Limb (tissue), 2 donors: ENCODE measurements at regions not wholly inside any gene's neighbourhood (a gene's known extent, or its start where the extent isn't known, plus 50 kb on each side); places are given as distances from the start of the nearest gene placed in this dataset.

ENCODE experiments used
- DNase-seq, 2 donors: peaks; one replicate each; pipeline ENCODE4 v3.0.0-alpha.2; 2016; ENCODE audit errors: extremely low spot score in 2 of 2

DNA sequence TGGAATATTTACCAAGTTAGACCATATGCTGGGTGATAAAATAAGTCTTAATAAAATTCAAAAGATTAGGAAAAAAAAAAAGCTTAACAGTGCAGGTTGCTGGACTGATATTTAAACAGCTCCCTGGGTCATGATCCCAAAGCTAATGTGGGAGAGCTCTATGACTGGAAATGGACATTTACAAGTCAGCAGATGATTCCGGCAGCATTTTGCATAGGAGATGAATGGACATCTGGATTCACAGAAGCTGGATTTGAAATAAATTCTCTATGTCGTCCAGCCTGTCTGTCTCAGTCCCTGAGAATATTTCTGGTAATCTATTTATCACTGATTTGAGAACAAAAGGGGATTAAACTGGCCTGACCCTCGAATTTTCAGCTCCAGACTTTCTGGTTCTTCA lies 52.3 kb upstream of the KLHL25 start:
- no peak for DNase-seq

DNA sequence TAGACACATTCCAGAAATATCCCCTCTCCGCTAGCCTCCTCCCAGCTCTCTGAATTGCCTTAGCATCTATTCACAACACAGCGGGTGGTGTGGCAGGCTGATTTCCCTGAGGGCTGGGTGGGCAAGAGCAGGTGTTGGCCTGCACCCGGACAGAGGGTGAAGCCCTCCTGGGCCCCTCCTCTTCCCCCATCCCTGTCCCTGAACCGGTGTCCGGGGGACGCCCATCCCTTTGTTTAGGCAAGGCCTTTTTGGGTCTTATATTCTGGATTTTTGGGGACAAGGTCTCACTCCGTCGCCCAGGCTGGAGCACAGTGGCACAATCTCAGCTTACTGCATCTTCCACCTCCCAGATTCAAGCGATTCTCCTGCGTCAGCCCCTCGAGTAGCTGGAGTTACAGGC lies 55.2 kb upstream of the KLHL25 start:
- DNase-seq: no peak

DNA sequence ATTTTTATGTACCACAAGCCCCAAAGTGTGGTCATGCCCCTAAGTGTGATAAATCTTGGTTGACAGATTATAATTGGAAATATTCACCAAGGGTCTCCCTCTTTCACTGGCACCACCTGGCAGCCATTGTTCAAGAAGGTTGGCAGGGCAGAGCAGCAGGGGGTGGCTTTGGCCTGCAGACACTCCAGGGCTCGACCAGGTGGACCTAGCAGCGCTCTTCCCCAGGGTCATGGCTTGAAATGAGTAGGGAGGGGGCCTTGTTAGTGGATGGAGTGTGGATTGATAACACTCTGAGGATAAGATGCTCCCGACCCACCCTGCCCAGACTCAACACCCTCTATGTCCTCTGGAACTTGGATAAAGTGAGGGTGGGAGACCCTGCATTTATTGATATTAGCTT lies 58.2 kb upstream of the KLHL25 start:
- no peak for DNase-seq

DNA sequence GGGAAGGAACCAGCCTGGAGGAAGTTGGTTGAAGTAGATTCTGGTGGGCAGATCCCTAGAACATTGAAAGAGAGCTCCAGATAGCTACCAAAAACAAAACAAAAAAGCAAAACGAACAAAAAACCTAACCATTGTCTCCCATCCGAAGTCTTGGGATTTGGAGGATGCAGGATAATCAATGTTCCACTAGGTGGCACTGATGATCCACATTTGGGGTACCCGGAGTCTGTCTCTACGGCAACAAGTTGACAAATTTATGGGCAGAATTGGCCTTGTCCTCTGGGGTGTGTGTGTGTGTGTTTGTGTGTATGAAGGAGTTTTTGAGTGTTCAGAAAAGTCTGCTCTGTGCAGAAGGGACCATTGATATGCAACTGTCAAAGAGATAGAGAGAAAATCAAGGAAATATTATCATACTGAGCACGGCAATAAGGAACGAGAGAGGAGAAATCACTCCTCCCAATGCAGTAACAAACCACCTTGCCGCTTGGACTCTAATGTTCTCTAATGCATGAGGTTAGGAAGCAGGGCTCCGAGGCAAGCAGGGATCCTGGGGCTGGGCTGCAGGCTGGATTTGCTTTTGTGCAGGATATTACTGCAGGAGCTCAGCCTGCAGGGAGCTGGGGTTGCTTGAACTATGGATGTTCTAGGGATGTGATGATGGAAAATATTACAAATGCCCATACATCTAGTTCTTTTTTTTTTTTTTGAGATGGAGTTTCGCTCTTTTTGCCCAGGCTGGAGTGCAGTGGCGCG lies 59.8 kb upstream of the KLHL25 start:
- DNase-seq: peak; percentile 67 to 74

DNA sequence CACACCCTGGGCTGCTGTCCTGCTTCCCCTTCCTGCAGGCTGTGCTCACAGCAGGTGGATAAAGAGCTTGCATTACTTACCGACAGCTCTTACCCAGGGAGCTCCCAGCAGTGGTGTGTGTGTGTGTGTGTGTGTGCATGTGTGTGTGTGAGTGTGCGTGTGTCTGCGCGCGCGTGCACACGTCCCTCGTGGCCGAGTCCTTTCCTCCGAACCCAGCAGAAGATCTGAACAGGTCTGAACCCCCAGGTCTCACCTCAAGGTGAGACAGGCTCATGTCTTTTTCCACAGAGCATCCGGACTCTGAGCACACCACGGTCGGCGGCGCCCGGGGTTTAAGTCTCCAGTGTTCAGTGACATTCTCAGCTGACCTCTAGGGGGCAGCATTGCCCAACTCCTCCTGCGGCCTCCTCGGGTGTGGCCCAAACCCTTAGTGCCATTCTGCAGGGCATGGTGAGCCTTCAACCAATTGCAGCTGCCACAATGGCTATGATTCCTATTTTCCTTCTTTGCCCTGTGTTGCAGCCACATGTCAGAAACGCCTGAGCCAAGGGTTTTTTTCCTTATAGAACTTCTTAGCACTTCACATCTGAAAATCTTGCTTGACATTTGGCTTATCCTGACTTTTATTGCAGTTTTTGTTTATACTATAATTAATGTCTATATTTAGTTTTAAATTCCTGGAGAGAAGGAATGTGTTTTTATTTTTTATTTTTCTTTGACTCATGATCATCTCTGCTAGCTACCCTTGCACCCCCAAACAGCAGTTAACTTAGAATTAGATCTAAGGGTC lies 64.1 kb upstream of the KLHL25 start:
- peak; percentile 62 to 83 for DNase-seq

DNA sequence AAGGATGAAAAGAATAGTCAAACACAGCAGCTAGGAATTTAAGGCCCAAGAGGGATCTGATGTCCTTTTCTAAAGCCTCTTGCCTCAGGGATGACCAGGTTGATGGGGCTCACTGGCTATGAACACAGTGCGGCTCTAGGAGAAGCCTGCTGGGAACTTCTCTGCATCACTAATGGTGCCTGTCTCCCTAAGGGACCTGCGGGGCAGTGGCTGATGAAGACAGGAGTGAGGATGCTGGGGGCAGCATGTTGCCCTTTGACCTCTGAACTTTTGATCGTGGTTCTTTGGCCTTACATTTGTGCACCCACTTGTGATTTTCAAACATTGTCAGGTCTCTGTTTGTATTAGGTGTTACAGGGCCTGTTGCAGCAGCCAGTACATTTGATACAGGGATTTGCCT lies 64.9 kb upstream of the KLHL25 start:
- no peak for DNase-seq

DNA sequence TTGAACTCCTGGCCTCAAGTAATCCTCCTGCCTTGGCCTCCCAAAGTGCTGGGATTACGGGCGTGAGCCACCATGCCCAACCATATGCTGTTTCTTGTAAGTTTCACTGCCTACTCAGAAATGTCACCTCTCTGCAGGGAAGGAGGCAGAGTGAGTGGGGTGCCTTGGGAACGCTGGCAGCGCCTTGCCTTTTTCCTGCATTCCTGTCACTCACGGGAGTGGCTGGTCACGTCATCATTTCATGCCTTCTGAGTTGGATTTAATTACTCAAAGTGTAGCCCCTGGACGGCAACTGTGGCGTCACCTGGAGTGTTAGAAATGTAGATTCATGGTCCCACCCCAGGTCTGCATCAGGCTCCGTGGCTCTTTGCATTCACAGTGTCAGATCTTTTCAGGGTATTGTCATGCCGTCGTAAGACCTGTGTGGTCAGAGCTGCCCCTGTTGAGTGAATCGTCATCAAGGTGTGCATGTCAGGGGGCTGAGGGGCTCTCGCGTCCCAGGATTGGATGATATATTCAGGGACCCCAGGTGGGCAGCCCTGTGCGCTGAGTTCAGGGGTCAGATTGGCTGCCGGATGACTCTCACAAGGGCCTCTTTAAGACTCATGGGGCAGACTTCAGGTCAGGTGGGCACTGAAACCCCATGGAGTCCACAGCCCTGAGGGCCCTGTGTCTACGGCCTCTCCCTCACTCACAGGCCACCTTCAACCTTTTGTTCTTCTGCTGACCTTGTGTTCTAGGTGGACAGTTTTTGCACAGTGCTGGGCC lies 65.9 kb upstream of the KLHL25 start:
- no peak for DNase-seq

DNA sequence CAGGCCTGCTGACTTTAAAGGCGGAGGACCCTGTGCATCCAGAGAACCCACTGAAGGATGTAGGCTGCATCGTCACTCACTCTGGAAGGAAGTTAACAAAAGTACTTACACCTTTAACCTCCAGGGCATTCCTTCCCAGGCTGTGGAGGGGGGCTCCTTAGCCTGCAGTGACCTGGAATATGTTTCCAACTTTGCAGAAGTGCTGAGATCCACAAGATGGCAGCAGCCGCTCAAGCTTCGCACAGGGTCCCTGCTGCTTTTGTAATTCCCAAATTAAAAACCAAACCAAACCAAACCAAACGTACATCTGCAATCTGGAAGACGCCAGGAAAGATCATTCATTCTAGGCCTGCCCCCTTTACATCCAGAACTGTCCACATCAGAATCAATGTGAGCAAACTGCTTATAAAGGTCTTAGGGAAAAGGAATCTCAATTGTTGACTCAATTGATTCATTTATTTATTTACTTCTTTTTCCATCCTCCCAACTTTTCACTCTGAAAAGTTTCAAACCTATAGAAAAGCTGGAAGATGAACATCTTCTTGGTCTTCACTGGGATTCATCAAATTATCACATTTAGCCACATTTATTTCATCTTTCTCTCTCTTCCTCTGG lies 70.5 kb upstream of the KLHL25 start:
- peak; percentile 73 to 83 for DNase-seq

DNA sequence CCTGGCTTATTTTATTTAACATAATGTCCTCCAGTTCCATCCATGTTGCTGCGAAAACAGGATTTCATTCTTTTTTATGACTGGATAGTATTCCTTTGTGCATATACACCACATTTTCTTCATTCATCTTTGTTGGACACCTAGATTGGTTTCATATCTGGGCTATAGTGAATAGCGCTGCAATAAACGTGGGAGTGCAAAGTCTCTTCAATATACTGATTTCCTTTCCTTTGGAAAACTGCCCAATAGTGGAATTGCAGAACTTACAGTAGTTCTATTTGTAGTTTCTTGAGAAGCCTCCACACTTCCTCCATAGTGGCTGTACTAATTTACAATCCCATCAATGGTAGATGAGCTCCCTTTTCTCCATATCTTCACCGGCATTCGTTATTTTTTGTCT lies 72.5 kb upstream of the KLHL25 start:
- no peak for DNase-seq

DNA sequence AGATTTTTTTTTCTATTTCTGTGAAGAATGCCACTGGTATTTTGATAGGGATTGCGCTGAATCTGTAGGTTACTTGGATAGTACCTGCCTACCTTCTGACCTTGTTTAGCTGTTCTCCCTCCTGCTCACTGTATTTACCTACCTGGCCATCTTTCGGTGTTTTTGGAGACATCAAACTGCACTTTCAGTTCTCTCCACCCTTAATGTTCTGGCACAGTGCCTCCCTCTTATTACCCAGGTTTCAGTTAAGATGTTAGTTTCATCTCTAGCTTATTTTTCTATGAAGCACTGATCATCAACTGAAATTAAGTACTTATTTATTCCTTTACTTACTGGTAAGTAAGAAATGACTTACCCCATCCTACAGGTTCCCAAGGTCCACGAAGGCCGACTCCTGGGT lies 74.4 kb upstream of the KLHL25 start:
- no peak for DNase-seq

DNA sequence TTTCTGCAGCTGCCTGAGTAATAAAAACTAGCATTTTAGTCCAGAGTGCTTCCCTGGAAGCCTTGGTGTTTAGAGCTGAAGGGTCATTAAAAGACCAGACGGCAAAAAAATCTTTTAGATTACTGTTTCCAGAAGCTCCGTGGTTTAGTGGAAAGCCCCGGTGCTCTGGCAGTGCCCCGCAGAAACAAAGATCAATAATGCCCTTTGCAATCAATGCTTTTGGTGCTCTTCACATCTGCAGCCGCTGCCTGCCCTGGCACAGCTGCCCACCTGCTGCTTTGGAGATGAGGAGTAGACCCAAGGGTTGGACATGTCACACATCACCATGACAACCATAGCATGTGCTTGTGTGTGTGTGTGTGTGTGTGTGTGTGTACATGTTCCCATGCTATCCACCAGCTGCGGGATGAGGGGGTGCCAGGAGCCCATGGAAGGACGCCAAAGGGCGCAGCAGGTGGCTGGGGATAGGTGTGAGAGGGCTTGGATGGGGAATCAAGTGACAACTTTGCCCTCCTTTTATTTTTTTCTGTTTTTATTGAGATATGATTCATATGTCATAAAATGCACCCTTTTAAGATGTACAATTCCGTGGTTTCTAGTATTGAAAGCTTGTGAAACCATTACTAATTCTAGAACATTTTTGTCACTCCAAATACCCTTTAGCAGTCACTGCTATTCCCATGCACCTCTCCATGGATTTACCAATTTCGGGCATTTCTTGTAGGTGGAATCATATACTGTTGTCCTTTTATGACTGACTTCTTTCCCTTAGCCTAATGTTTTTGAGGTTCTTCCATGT lies 75.7 kb upstream of the KLHL25 start:
- no peak for DNase-seq

DNA sequence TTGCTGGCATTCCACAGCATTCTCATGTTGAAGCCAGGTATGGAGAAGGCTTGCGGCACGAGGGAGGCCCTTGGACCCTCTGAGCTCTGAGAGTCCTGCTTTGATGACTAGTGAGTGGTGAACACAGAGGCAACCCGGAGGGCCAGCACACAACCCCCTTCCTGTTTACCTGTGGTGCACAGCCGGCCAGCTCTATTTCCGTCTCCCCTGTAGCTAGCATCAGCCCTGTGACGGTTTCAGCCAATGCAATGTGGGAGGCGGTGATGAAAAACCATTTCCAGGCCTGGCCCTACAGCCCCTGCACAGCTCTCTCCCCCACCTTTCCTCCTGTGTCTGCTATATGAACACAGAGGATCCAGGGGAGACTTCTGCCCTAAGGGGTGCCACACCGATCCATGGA lies 76.8 kb upstream of the KLHL25 start:
- DNase-seq: no peak

DNA sequence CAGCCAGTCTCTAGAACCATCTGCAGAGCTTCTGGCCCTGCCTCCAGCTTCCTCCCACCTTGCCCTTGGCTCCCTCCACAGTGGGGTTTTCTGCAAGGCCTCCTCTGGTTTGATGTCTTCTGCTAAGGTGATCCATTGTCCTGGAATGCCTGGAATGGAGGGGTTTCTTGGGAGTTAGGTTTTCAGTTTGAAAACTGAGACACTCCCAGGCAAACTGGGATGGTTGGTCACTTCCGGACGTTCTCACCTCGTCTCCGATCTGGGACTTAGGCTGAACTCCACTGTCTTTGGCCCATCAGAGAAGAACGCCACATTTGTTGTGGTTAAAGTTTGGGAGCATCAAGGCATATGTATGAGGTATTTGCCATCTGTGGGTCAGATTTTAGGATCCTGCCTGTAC lies 77.4 kb upstream of the KLHL25 start:
- DNase-seq: no peak

DNA sequence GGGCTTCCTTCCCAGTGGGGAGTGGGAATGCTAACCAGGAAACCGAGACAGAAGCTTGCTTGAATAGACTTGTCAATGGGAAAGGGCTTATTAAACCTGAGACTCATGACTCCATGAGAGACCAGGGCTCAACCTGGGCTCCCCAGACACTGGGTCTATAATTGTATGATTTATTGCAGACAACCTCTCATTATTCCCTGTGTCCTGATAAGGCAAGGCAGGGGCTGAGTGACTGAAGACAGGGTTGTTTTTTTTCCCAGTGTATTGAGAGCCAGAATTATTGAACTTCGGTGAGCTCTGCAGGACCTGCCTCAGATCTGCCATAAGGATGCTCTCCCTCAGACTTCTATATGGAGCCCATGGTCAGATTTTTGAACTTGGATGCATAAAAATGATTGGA lies 79.5 kb upstream of the KLHL25 start:
- DNase-seq: no peak

DNA sequence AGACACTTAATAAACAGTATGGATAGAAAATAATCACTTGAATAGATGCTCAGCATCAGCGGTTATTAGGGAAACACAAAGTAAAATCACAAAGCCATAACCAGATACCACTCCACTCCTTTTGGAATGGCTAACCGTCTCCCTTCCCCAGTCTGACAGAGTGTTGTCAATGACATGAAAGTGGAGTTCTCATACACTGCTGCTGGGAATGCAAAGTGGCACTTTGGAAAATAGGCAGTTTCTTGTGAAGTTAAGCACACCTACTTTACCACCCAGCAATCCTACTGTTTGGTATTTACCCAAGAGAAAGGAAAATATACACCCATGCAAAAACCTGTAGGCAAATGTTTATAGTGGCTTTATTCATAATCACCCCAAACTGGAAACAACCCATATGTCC lies 81.0 kb upstream of the KLHL25 start:
- DNase-seq: no peak

DNA sequence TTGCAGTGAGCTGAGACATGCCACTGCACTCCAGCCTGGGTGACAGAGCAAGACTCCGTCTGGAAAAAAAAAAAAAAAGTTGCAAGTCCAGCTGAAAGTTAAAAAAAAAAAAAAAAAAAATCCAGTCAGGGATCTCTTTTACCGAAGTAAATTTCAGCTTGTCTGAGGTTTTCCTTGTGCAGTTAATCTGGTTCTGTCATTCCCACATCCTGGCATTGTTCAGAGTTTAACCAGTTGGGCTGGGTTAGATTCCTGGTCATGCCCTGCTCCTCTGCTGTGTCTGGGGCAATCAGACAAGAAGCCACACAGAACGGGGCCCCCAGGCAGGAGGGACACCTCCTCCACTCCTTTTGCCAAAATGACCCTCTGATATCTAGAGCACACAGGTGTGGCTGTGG lies 84.1 kb upstream of the KLHL25 start:
- no peak for DNase-seq

DNA sequence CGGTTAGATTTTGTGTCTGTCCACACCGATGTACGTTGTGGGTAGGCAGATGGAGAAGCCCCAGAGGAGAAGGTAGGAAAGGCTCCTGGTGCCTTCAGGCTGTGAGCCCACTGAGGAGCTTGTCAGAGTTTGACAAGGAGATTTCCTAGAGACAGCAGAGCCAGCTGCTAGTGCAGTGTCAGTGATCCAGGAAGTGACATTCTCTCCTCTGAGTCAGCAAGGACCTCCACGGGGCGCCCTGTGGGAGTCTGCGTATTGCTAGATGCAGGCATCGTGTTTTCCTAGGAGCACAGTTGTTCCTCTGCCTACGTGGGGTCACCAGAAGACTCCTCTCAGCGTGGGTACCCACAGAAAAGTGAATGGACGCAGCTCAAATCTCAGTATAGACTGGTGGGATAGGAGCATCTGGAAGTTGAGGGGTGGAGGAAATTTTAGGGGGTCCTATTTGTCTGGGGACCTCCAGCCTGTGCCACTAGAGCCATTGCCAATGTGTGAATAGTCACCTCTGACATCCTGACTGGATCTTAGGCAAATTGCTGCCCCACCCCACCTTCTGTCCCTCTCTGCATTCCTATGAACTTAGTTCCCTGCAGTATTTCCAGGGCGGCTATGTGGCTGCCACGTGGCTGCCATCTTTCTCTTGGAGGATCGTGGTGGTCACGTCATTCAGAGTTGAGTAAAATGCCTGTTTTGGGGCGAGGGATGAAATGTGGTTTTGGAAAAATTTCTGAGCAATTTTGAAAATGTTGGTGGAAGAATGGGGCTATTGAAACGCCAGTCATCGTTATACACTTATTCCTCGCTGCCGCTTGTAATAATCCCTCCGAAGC lies 84.8 kb upstream of the KLHL25 start:
- DNase-seq: no peak

DNA sequence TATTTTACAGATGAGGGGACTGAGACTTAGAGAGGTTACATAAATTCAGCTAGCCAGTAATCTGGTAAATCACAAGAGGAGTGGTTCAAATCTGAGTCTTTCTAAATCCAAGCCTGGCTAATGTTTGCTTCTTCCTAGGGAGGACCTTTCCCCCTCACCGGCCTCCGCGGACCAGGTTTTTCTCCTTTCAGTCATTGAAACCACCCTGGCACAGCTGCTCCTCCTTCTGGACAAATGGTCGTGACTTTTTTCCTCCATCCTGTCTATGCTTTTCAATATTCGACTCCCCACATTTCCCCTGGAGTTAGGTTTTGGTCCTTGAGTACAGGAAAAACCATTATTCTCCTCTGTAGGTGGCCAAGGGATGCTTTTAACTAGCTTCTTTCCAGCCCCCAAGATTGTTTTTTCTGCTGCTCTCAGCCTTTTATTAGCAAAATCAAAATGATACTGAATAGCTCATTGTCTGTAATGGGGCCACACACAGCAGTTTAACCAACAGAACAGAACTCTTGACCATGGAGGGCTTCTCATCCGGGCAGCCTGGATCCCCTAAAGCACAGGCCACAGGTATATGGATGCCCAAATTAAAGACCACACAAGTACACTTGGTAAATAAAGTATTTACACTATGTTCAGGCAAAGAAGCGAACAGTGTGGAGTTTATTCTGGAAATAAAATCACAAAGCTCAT lies 85.9 kb upstream of the KLHL25 start:
- no peak for DNase-seq

DNA sequence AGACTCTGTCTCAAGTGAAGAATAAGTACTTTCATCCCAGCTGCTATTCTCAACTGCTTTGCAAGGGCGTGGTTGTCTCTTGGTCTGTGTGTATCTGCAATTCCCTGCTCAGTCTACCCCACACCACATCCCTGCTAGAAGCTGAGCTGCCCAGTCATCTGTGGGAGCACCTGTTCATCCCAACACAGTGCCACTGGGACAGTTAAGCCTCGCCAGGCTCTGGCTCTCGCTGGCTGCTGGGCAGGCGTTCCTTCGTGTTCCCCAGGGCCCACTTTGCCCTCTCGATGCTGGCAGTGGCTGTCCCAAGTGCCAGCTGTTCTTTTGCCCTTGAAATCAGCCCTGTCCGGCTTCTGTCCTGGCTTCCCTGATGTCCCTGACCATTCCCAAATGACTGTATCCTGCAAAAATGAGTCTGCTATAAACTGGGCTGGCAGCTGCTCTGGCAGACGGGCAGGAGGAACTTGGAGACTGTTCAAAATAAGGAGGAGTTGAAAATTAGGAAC lies 91.6 kb upstream of the KLHL25 start:
- DNase-seq: peak in 1 of 2 donors; percentile 68
